ENCODE measurements at regions not wholly inside any gene's neighbourhood (a gene's known extent, or its start where the extent isn't known, plus 50 kb on each side); places are given as distances from the start of the nearest gene placed in this dataset.

DNA sequence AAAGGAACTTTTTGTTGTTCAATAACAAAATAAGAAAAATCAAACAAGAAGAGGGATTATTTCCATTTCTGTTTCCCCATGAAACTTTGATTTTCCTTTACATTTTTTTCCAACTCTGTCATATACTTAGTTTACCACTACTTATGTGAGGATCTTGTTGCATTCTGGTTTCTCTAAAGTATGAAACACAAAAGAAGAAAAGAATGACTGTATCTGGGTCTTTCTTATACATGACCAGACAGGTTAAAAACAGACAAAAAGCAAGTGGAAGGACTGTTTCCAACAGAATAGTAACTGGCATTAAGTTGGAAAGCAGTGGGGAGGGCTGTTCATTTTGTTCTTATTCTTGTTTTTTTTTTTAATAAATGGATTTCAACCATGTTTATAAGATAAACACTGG is 1207.8 kb upstream of the FAM98A start:
- Histone ChIP-seq H2BK120ac (replicated peaks; ENCODE audit: low read depth, low read length) (no peak overlapping the region), H3K4me1 (replicated peaks in 1 of 4; ENCODE audit: control insufficient read depth in 3 of 4, insufficient read depth in 4 of 4, low read length in 3 of 4) (no peaks in the 10 kb centered on the region), H3K23me2 (ENCODE audit: low read depth, low read length) (no peaks in the 10 kb centered on the region), H2BK12ac (ENCODE audit: low read depth, low read length) (no peak overlapping the region), H3K4ac (replicated peaks; ENCODE audit: insufficient read length, low read depth, low read length) (no peak overlapping the region), H2BK20ac (ENCODE audit: low read length) (no peak overlapping the region), H2BK15ac (ENCODE audit: low read length) (no peak overlapping the region), H3K56ac (replicated peaks; ENCODE audit: insufficient read length, low read depth, low read length) (no peak overlapping the region), H3K9ac (replicated peaks in 1 of 4; ENCODE audit: extremely low read depth in 1 of 4, low read depth in 3 of 4, low read length in 3 of 4) (no peak overlapping the region), H3K4me2 (ENCODE audit: insufficient read depth in 1 of 2, low read depth in 2 of 2, low read length in 2 of 2) (no peak overlapping the region), H3K14ac (ENCODE audit: insufficient read length) (no peak overlapping the region), H3K27me3 (replicated peaks in 1 of 4; ENCODE audit: control insufficient read depth in 3 of 4, extremely low read depth in 1 of 4, insufficient read depth in 3 of 4, low read length in 3 of 4) (no peaks in the 10 kb centered on the region), H2AFZ (ENCODE audit: low read length) (no peak overlapping the region), H3K79me1 (ENCODE audit: low read depth, low read length) (no peaks in the 10 kb centered on the region), H3K23ac (ENCODE audit: insufficient read length) (no peak overlapping the region), H2BK5ac (ENCODE audit: low read depth, low read length) (no peak overlapping the region), H3K27ac (ENCODE audit: low read depth, low read length) (no peak overlapping the region), H2AK5ac (ENCODE audit: low read depth, low read length) (no peak overlapping the region), H3K9me3 (ENCODE audit: insufficient read depth in 2 of 2, low read depth in 1 of 2, low read length in 1 of 2) (no peaks in the 10 kb centered on the region), H4K5ac (ENCODE audit: insufficient read length, low read depth, low read length) (no peak overlapping the region), H3K36me3 (ENCODE audit: control insufficient read depth in 2 of 4, insufficient read depth in 4 of 4, low read length in 3 of 4) (no peaks in the 10 kb centered on the region), H4K8ac (ENCODE audit: extremely low read depth, insufficient read depth, low read length) (no peak overlapping the region), H4K91ac (replicated peaks; ENCODE audit: insufficient read length, low read length) (no peak overlapping the region), H3K18ac (ENCODE audit: extremely low read depth, low read length) (no peak overlapping the region), H3K79me2 (ENCODE audit: control insufficient read depth in 1 of 2, insufficient read depth in 2 of 2, low read length in 2 of 2) (no peaks in the 10 kb centered on the region), H4K20me1 (replicated peaks in 1 of 2; ENCODE audit: control insufficient read depth in 1 of 2, insufficient read depth in 2 of 2, low read length in 2 of 2) (no peaks in the 10 kb centered on the region), H3K4me3 (ENCODE audit: extremely low read depth in 1 of 4, insufficient read depth in 2 of 4, low read depth in 3 of 4, low read length in 4 of 4) (no peak overlapping the region)
- FAIRE-seq (no peak), DNase-seq (ENCODE audit: low read depth in 1 of 2, low spot score in 2 of 2) (no peak)
- TF ChIP-seq ASH2L (IDR thresholded peaks at IDR 0.05; ENCODE audit: low read length) (no peak), ZNF274 (IDR thresholded peaks at IDR 0.05; ENCODE audit: borderline replicate concordance, extremely low read depth, low read length) (no peak), PHF8 (conservative IDR thresholded peaks at IDR 0.05; ENCODE audit: low read depth, low read length) (no peak), RNF2 (IDR thresholded peaks at IDR 0.05; ENCODE audit: borderline replicate concordance, low read depth, low read length, missing control alignments, poor library complexity, severe bottlenecking) (no peak), BCL11A (IDR thresholded peaks at IDR 0.05; ENCODE audit: low read depth in 2 of 2, low read length in 2 of 2) (no peak)
- ChIA-PET CTCF (ENCODE audit: partially characterized antibody) (no interaction called here), POLR2A (ENCODE audit: partially characterized antibody) (no interaction called here)

Data from H1 (cell line).